Esophagus muscularis mucosa (tissue), 4 donors: ENCODE measurements at regions not wholly inside any gene's neighbourhood (a gene's known extent, or its start where the extent isn't known, plus 50 kb on each side); places are given as distances from the start of the nearest gene placed in this dataset.

Source experiments
- DNase-seq: peaks from one replicate; pipeline ENCODE4 v3.0.0-alpha.2; 2017; ENCODE audit errors: extremely low spot score
- H3K27ac ChIP-seq, 4 donors: fragments of 200-600 bp; sonication (generic); replicated peaks in 1 of 4; 1 replicate in 3 of 4; 2 replicates in 1 of 4; pipeline ENCODE4 v1.5.1; 2016 to 2019; ENCODE audit warnings: mild to moderate bottlenecking in 1 of 4
- H3K27me3 ChIP-seq, 4 donors: fragments of 200-600 bp; sonication (generic); one replicate each; pipeline versions ENCODE4 v1.5.1 to v1.6.0; 2016 to 2019
- H3K36me3 ChIP-seq, 4 donors: fragments of 200-600 bp; sonication (generic); one replicate each; pipeline ENCODE4 v1.5.1; 2016 to 2019
- H3K4me1 ChIP-seq, 4 donors: fragments of 200-600 bp; sonication (generic); one replicate each; pipeline ENCODE4 v1.5.1; 2016 to 2019
- H3K4me3 ChIP-seq, 4 donors: fragments of 200-600 bp; sonication (generic); 1 replicate in 2 of 4; 2 replicates in 2 of 4; pipeline ENCODE4 v1.5.1; 2016 to 2019; ENCODE audit warnings: mild to moderate bottlenecking in 4 of 4, moderate library complexity in 1 of 4
- H3K9me3 ChIP-seq, 4 donors: fragments of 200-600 bp; sonication (generic); 1 replicate in 3 of 4; 2 replicates in 1 of 4; pipeline ENCODE4 v1.5.1; 2016 to 2019
- EP300 ChIP-seq: sonication (generic); formaldehyde crosslinking; IDR thresholded peaks from one replicate; pipeline ENCODE4 v1.6.1; 2017; ENCODE audit warnings: antibody characterized with exemption
- POLR2A ChIP-seq: fragments of 450-650 bp; IDR thresholded peaks from one replicate; pipeline ENCODE4 v1.6.1; 2017; ENCODE audit warnings: antibody characterized with exemption, moderate library complexity, mild to moderate bottlenecking, low read depth
- POLR2AphosphoS5 ChIP-seq, 2 donors: sonication (generic); formaldehyde crosslinking; IDR thresholded peaks; one replicate each; pipeline ENCODE4 v1.6.1; 2017; ENCODE audit warnings: antibody characterized with exemption in 2 of 2
- WGBS: methylation state at CpG from one replicate; pipeline ENCODE4 v1.1.5; 2018; 5-methylcytosine and 5-hydroxymethylcytosine counted together
- intact Hi-C: fragments of 100-400 bp; cut with DNase I; formaldehyde crosslinking; loops from one replicate; pipeline ENCODE4 v1.15.1; 2023
- TF ChIP-seq, protein P1 (sequence below), 3 experiments: fragments of 200-600 bp in 2 of 3; fragments of 450-650 bp in 1 of 3; sonication (generic) in 2 of 3; IDR thresholded peaks; one replicate each; pipeline ENCODE4 v1.5.1; 2017 to 2019; ENCODE audit warnings: antibody characterized with exemption in 3 of 3, mild to moderate bottlenecking in 2 of 3, moderate library complexity in 1 of 3

DNA sequence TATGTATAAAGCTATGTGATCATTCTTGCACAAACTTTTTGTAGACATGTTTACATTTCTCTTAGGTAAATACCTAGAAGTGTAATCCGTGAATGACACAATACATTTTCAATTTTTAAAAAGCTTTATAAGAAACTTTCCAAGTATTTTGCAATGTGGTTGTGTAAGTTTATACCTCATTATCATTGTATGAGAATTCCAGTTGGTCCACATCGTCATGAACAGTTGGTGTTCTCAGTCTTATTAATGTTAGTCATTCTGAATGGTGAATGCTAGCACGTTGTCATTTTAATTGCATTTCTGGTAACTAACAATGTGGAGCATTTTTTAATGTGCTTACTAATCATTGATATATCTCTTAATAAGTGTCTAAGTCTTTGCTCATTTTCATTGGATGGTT is 116.5 kb upstream of the F13A1 start:
- Histone ChIP-seq H3K4me3 (no peak overlapping the region), H3K36me3 (no peaks in the 10 kb centered on the region), H3K4me1 (no peaks in the 10 kb centered on the region), H3K9me3 (peaks cover 0 to 4% (median 0%) of the 10 kb centered on the region in 4 donors), H3K27me3 (no peaks in the 10 kb centered on the region), H3K27ac (no peak overlapping the region)
- no peak for TF ChIP-seq POLR2A
- 68% methylated on average over 3 of the region's 3 CpGs for WGBS
- no peak for DNase-seq
- intact Hi-C loops = no loop called here

DNA sequence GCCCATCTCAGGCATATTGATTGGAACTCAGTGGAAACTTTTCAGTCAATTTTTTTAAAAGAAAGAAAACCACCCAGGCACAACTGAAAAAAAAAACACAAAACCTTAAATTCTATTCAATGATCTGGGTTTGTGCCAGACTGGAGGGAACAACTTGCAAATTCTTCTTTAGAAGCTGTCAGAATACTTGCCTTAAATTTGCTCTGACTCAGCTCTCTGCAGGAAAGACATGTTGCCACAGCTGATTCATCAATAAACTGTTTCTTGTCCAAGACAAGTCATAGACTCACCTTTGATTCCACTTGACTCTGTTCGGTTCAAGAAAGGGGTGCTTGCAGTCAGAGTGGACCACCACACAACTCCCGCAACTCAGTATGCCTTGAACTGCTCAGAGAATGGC is 117.8 kb upstream of the F13A1 start:
- TF ChIP-seq POLR2AphosphoS5 (IDR thresholded peaks at IDR 0.05) = no peak
- no peak for TF ChIP-seq POLR2A
- TF ChIP-seq, protein P1, sequence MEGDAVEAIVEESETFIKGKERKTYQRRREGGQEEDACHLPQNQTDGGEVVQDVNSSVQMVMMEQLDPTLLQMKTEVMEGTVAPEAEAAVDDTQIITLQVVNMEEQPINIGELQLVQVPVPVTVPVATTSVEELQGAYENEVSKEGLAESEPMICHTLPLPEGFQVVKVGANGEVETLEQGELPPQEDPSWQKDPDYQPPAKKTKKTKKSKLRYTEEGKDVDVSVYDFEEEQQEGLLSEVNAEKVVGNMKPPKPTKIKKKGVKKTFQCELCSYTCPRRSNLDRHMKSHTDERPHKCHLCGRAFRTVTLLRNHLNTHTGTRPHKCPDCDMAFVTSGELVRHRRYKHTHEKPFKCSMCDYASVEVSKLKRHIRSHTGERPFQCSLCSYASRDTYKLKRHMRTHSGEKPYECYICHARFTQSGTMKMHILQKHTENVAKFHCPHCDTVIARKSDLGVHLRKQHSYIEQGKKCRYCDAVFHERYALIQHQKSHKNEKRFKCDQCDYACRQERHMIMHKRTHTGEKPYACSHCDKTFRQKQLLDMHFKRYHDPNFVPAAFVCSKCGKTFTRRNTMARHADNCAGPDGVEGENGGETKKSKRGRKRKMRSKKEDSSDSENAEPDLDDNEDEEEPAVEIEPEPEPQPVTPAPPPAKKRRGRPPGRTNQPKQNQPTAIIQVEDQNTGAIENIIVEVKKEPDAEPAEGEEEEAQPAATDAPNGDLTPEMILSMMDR (IDR thresholded peaks at IDR 0.05) = no peak
- no peak for TF ChIP-seq EP300
- Histone ChIP-seq H3K27me3 (no peaks in the 10 kb centered on the region), H3K4me3 (no peak overlapping the region), H3K36me3 (no peaks in the 10 kb centered on the region), H3K9me3 (peaks cover 0 to 4% (median 0%) of the 10 kb centered on the region in 4 donors), H3K27ac (no peak overlapping the region), H3K4me1 (no peaks in the 10 kb centered on the region)
- WGBS = 69% methylated on average over 2 of the region's 2 CpGs
- intact Hi-C loops = no loop called here
- DNase-seq = no peak

DNA sequence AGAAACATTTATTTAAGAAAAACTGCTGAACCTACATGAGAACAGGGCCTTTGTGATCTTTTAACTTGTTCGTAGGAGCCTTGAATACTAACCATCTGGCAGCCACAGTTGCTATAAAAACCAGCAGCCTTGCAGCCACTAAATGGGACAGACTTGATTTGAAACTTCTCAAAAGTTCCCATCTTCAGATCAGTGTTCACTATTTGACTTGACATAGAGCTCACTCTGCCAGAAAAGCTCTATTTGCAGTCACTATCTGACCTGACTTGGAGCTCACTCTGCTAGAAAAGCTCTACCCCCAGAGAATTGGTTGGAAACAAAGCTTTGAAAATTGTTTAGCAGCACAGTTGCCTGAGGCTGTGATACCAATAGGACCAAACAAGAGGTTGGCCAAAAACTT is 119.3 kb upstream of the F13A1 start:
- intact Hi-C loops = no loop called here
- no peak overlapping the region for H3K4me3 ChIP-seq
- no peak overlapping the region for H3K27ac ChIP-seq
- H3K36me3 ChIP-seq = no peaks in the 10 kb centered on the region
- WGBS = 33% methylated on average over 1 of the region's 1 CpG
- no peaks in the 10 kb centered on the region for H3K4me1 ChIP-seq
- no peaks in the 10 kb centered on the region for H3K27me3 ChIP-seq
- TF ChIP-seq POLR2A (no peak), EP300 (no peak), POLR2AphosphoS5 (IDR thresholded peaks at IDR 0.05) (no peak)
- TF ChIP-seq, protein P1 (IDR thresholded peaks at IDR 0.05) = no peak
- peaks cover 0 to 4% (median 0%) of the 10 kb centered on the region in 4 donors for H3K9me3 ChIP-seq
- DNase-seq = no peak

DNA sequence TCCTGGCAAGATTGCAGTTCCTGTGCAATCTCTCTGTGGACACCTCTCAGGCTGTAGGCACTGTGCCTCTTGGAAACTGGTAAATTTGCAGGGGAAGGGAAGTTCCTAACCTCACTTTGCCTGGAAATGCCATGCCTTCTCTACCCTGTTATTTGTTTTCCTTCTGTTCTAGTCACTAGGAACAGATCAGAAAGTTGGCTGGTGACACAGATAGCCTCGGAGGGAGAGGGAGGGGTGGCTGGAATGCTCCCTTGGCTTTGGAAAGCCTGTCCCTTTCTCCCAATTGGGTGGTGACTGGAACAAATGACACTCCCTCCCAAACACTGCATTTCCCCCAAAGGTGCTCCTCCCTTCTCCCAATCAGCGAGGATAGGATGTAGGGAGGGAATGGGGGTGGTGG is 131.5 kb upstream of the F13A1 start:
- H3K36me3 ChIP-seq = no peaks in the 10 kb centered on the region
- no peak overlapping the region for H3K27ac ChIP-seq
- TF ChIP-seq POLR2A = no peak
- no peak for TF ChIP-seq EP300
- no peak for TF ChIP-seq POLR2AphosphoS5 (IDR thresholded peaks at IDR 0.05)
- TF ChIP-seq, protein P1 (IDR thresholded peaks at IDR 0.05) = no peak
- no peaks in the 10 kb centered on the region for H3K9me3 ChIP-seq
- peaks cover 0 to 15% (median 2%) of the 10 kb centered on the region in 4 donors for H3K4me1 ChIP-seq
- peaks cover 0 to 8% (median 0%) of the 10 kb centered on the region in 4 donors for H3K27me3 ChIP-seq
- WGBS = 17% methylated on average over 2 of the region's 2 CpGs
- intact Hi-C loops = no loop called here
- no peak for DNase-seq
- no peak overlapping the region for H3K4me3 ChIP-seq

DNA sequence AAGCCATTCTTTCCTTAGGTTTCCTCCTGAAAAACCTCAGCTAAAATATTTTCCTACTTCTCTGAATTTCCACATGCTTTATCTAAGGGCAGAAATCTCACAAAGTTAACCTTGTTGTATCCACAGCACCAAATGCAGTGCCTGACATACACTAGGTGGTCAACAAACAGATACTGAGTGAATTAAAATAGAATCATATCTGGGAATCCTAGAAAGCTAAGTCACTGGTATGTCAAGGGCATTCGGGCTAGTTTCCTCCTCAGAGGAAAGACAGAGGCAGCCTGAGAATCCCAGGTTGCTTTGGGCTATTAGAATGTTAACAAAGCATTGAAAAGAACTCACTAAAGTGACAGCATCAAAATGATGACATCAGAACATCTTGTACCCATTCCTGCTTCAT is 132.7 kb upstream of the F13A1 start:
- H3K9me3 ChIP-seq = no peaks in the 10 kb centered on the region
- H3K27me3 ChIP-seq = peaks cover 0 to 8% (median 0%) of the 10 kb centered on the region in 4 donors
- DNase-seq = no peak
- H3K36me3 ChIP-seq = no peaks in the 10 kb centered on the region
- no peak overlapping the region for H3K4me3 ChIP-seq
- TF ChIP-seq POLR2A (no peak), POLR2AphosphoS5 (IDR thresholded peaks at IDR 0.05) (no peak), EP300 (no peak)
- TF ChIP-seq, protein P1 (IDR thresholded peaks at IDR 0.05) = no peak
- intact Hi-C loops = no loop called here
- H3K27ac ChIP-seq = no peak overlapping the region
- WGBS = 85% methylated on average over 1 of the region's 1 CpG
- H3K4me1 ChIP-seq = peaks cover 0 to 15% (median 2%) of the 10 kb centered on the region in 4 donors
